GM12878 (cell line): ENCODE measurements at regions not wholly inside any gene's neighbourhood (a gene's known extent, or its start where the extent isn't known, plus 50 kb on each side); places are given as distances from the start of the nearest gene placed in this dataset.

Experiments used
- ATAC-seq: fragments of 200-7000 bp; cut with Tn5 transposase; 3 replicates; pipeline ENCODE4 v1.9.1; 2020; ENCODE audit warnings: mild to moderate bottlenecking, moderate library complexity
- BruUV-seq: library from RNA; stranded (reverse); fragments of 400-500 nt; replicated peaks from 2 replicates; lab custom pipeline; 2021; lab: Mats Ljungman, UMichigan
- CTCF ChIA-PET: fragments of 300-600 bp; sonication (Branson Sonifier 250); formaldehyde crosslinking; extraction: SDS; loops from one replicate; lab custom pipeline; 2021; ENCODE audit warnings: inconsistent platforms; lab: Yijun Ruan, JAX
- POLR2A ChIA-PET: fragments of 350-600 bp; formaldehyde crosslinking; extraction: SDS; loops from one replicate; lab custom pipeline; 2021; ENCODE audit warnings: inconsistent platforms; lab: Charles Lee
- RAD21 ChIA-PET: fragments of 300-600 bp; sonication (Branson Sonifier 250); formaldehyde crosslinking; loops from one replicate; lab custom pipeline; 2023; ENCODE audit warnings: antibody characterized with exemption; ENCODE audit not compliant: unreplicated experiment; lab: Charles Lee
- SMC1A ChIA-PET: fragments of 300-600 bp; sonication (Branson Sonifier 250); formaldehyde crosslinking; loops from one replicate; lab custom pipeline; 2023; ENCODE audit not compliant: unreplicated experiment, uncharacterized antibody; lab: Charles Lee
- DNase-seq: peaks from one replicate; pipeline ENCODE4 v3.0.0-alpha.2; 2011; ENCODE audit warnings: low read depth, low spot score
- FAIRE-seq: peaks from 3 replicates; lab custom pipeline; 2011; peaks lifted over from hg19 to GRCh38; lab: Jason Lieb, UNC
- H2AFZ ChIP-seq: 2 replicates; pipeline ENCODE4 v1.6.0; 2011; ENCODE audit warnings: low read depth, low read length, control low read depth; ENCODE audit not compliant: control insufficient read depth
- H3K27ac ChIP-seq: 2 replicates; pipeline ENCODE4 v1.5.1; 2011; ENCODE audit warnings: control low read depth; ENCODE audit not compliant: control insufficient read depth, insufficient read depth
- H3K27me3 ChIP-seq, 2 experiments: replicated peaks in 1 of 2; 2 replicates each; pipeline versions ENCODE4 v1.6.0 to v1.6.1; 2011; ENCODE audit warnings: low read length in 1 of 2; ENCODE audit not compliant: control insufficient read depth in 2 of 2, insufficient read depth in 2 of 2
- H3K36me3 ChIP-seq, 2 experiments: 2 replicates each; pipeline ENCODE4 v1.5.1; 2011; ENCODE audit warnings: low read length in 1 of 2; ENCODE audit not compliant: control insufficient read depth in 2 of 2, insufficient read depth in 2 of 2
- H3K4me1 ChIP-seq: 2 replicates; pipeline ENCODE4 v1.6.1; 2011; ENCODE audit warnings: mild to moderate bottlenecking, low read length, moderate library complexity, mixed read lengths; ENCODE audit not compliant: control insufficient read depth, insufficient read depth
- H3K4me2 ChIP-seq: 2 replicates; pipeline ENCODE4 v1.6.0; 2011; ENCODE audit warnings: control low read depth; ENCODE audit not compliant: control insufficient read depth, insufficient read depth
- H3K4me3 ChIP-seq: fragments of 200-600 bp; sonication (generic); 2 replicates; pipeline ENCODE4 v1.5.1; 2016
- H3K79me2 ChIP-seq: 2 replicates; pipeline ENCODE4 v1.6.0; 2011; ENCODE audit warnings: low read length; ENCODE audit not compliant: control insufficient read depth, insufficient read depth
- H3K9ac ChIP-seq: 2 replicates; pipeline ENCODE4 v1.8.0; 2011; ENCODE audit warnings: low read length, control low read depth, mixed read lengths; ENCODE audit not compliant: control insufficient read depth, insufficient read depth
- H3K9me3 ChIP-seq: replicated peaks from 3 replicates; pipeline ENCODE4 v1.5.1; 2011; ENCODE audit warnings: mild to moderate bottlenecking, low read length; ENCODE audit not compliant: control insufficient read depth, insufficient read depth
- H4K20me1 ChIP-seq: 2 replicates; pipeline ENCODE4 v1.6.0; 2011; ENCODE audit not compliant: control insufficient read depth, insufficient read depth
- CBFB ChIP-seq: IDR thresholded peaks from 2 replicates; pipeline ENCODE4 v1.6.1; 2016; ENCODE audit warnings: antibody characterized with exemption, low read depth
- CEBPB ChIP-seq, 2 experiments: fragments of 150-350 bp in 1 of 2; IDR thresholded peaks; 2 replicates each; pipeline ENCODE4 v1.6.1; 2012 to 2014; ENCODE audit warnings: low read depth in 2 of 2, low read length in 2 of 2, borderline replicate concordance in 1 of 2, inconsistent platforms in 1 of 2
- EP300 ChIP-seq, 2 experiments: fragments of 150-350 bp in 1 of 2; IDR thresholded peaks; 2 replicates each; pipeline ENCODE4 v1.6.1; 2011 to 2012; ENCODE audit warnings: low read depth in 2 of 2, low read length in 2 of 2, borderline replicate concordance in 1 of 2, improper control_type of control experiment in 1 of 2, inconsistent platforms in 1 of 2; ENCODE audit not compliant: control insufficient read depth in 1 of 2
- FOS ChIP-seq: IDR thresholded peaks from 3 replicates; pipeline ENCODE4 v1.6.1; 2011; ENCODE audit warnings: borderline replicate concordance; ENCODE audit not compliant: insufficient read length; ENCODE audit errors: extremely low read depth
- JUND ChIP-seq: IDR thresholded peaks from 2 replicates; pipeline ENCODE4 v1.6.1; 2012; ENCODE audit warnings: low read depth, mild to moderate bottlenecking, low read length, improper control_type of control experiment, moderate library complexity
- MEF2B ChIP-seq: fragments of 450-650 bp; IDR thresholded peaks from 2 replicates; pipeline ENCODE4 v1.6.1; 2018; ENCODE audit warnings: mild to moderate bottlenecking, moderate library complexity; ENCODE audit not compliant: partially characterized antibody, poor library complexity, severe bottlenecking
- NR2C2 ChIP-seq: IDR thresholded peaks from 2 replicates; pipeline ENCODE4 v1.6.1; 2011; ENCODE audit warnings: borderline replicate concordance, low read depth; ENCODE audit not compliant: control insufficient read depth, insufficient read length
- TAF1 ChIP-seq: IDR thresholded peaks from 2 replicates; pipeline ENCODE4 v1.6.1; 2011; ENCODE audit warnings: mild to moderate bottlenecking, low read depth, low read length, borderline replicate concordance
- WGBS: methylation state at CpG from one replicate; pipeline ENCODE4 v1.1.6; 2016; ENCODE audit warnings: low lambda C conversion rate; ENCODE audit not compliant: insufficient replicate concordance, insufficient coverage; ENCODE audit errors: missing lambda C conversion rate; 5-methylcytosine and 5-hydroxymethylcytosine counted together
- in situ Hi-C: fragments of 300-500 bp; cut with MboI; formaldehyde crosslinking; loops from 9 replicates; pipeline ENCODE4 v1.14.3; 2018; ENCODE audit warnings: mixed read lengths
- intact Hi-C: fragments of 100-400 bp; cut with micrococcal nuclease; formaldehyde crosslinking; loops from one replicate; pipeline ENCODE4 v1.14.2; 2022; ENCODE audit not compliant: unreplicated experiment
- TF ChIP-seq, protein P1 (sequence below): IDR thresholded peaks from 2 replicates; pipeline ENCODE4 v1.6.1; 2011; ENCODE audit warnings: low read depth, mild to moderate bottlenecking, low read length, moderate library complexity, borderline replicate concordance; ENCODE audit errors: extremely low read depth
- TF ChIP-seq, protein P2 (sequence below): fragments of 450-650 bp; IDR thresholded peaks from 2 replicates; pipeline ENCODE4 v1.6.1; 2018; ENCODE audit warnings: borderline replicate concordance, mild to moderate bottlenecking; ENCODE audit not compliant: partially characterized antibody
- TF ChIP-seq, protein P3 (sequence below): fragments of 450-650 bp; formaldehyde crosslinking; IDR thresholded peaks from 2 replicates; pipeline ENCODE4 v1.5.0; 2022; ENCODE audit warnings: mild to moderate bottlenecking, missing genetic modification characterization
- TF ChIP-seq, protein P4 (sequence below): fragments of 450-650 bp; IDR thresholded peaks from 2 replicates; pipeline ENCODE4 v1.6.1; 2017; ENCODE audit warnings: mild to moderate bottlenecking, moderate library complexity

DNA sequence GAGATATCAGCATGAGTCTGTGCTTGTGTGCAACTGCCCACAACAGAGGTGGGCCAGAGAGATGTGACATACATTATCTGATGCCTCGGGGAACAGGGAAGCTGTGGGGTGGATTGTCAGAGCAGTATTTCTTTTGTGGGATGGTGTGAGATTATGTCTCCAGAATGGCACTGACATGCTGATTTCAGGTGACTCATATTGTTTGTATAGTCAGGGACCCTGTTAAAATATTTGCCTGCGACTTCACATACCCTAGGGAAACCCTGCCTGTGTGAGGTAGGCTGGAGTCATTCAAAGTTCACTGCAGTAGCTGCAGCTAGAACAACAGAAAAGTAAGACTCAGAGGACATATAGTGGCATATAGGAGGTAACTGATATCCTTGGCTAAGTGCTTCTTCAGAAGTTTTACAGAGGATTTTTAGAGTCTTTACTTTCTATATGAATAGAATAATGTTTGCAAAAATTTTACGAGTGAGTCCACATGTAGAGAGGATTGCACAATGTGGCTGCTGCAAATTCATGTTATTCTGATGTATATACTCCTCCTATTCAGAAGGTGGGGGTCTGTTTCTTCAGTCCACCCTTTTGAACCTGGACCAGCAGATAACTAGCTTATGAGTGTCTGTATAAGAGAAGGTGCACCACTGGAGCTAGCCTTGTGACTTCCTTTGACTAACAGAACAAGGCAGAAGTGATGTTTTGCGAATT is 89.3 kb downstream of the MACIR start:
- Histone ChIP-seq H3K4me1 (peaks cover 9% of the 10 kb centered on the region), H3K27ac (no peak overlapping the region), H3K79me2 (no peaks in the 10 kb centered on the region), H3K4me3 (no peak overlapping the region), H3K4me2 (no peak overlapping the region), H2AFZ (no peak overlapping the region), H4K20me1 (no peaks in the 10 kb centered on the region), H3K27me3 (no peaks in the 10 kb centered on the region), H3K36me3 (no peaks in the 10 kb centered on the region), H3K9ac (no peak overlapping the region), H3K9me3 (peaks cover 1% of the 10 kb centered on the region; the same call in 2 of the 3 replicates)
- ATAC-seq: peak; percentile 52
- RAD21 ChIA-PET: no interaction called here
- CTCF ChIA-PET: no interaction called here
- WGBS: 25% methylated on average over 4 of the region's 4 CpGs
- POLR2A ChIA-PET: no interaction called here
- no TSS peak for BruUV-seq
- in situ Hi-C loops: no loop called here
- intact Hi-C loops: no loop called here
- SMC1A ChIA-PET: no interaction called here
- DNase-seq: no peak
- FAIRE-seq: no peak
- TF ChIP-seq CEBPB (IDR thresholded peaks at IDR 0.05; ENCODE audit: borderline replicate concordance in 1 of 2, low read depth in 2 of 2, low read length in 2 of 2) (no peak), TAF1 (no peak), MEF2B (no peak), EP300 (IDR thresholded peaks at IDR 0.05; ENCODE audit: borderline replicate concordance in 1 of 2, control insufficient read depth in 1 of 2, low read depth in 2 of 2, low read length in 2 of 2) (no peak), JUND (no peak), FOS (no peak), NR2C2 (no peak), CBFB (no peak)
- TF ChIP-seq, protein P1, sequence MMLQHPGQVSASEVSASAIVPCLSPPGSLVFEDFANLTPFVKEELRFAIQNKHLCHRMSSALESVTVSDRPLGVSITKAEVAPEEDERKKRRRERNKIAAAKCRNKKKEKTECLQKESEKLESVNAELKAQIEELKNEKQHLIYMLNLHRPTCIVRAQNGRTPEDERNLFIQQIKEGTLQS: no peak
- TF ChIP-seq, protein P2, sequence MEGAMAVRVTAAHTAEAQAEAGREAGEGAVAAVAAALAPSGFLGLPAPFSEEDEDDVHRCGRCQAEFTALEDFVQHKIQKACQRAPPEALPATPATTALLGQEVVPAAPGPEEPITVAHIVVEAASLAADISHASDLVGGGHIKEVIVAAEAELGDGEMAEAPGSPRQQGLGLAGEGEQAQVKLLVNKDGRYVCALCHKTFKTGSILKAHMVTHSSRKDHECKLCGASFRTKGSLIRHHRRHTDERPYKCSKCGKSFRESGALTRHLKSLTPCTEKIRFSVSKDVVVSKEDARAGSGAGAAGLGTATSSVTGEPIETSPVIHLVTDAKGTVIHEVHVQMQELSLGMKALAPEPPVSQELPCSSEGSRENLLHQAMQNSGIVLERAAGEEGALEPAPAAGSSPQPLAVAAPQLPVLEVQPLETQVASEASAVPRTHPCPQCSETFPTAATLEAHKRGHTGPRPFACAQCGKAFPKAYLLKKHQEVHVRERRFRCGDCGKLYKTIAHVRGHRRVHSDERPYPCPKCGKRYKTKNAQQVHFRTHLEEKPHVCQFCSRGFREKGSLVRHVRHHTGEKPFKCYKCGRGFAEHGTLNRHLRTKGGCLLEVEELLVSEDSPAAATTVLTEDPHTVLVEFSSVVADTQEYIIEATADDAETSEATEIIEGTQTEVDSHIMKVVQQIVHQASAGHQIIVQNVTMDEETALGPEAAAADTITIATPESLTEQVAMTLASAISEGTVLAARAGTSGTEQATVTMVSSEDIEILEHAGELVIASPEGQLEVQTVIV: no peak
- TF ChIP-seq, protein P3, sequence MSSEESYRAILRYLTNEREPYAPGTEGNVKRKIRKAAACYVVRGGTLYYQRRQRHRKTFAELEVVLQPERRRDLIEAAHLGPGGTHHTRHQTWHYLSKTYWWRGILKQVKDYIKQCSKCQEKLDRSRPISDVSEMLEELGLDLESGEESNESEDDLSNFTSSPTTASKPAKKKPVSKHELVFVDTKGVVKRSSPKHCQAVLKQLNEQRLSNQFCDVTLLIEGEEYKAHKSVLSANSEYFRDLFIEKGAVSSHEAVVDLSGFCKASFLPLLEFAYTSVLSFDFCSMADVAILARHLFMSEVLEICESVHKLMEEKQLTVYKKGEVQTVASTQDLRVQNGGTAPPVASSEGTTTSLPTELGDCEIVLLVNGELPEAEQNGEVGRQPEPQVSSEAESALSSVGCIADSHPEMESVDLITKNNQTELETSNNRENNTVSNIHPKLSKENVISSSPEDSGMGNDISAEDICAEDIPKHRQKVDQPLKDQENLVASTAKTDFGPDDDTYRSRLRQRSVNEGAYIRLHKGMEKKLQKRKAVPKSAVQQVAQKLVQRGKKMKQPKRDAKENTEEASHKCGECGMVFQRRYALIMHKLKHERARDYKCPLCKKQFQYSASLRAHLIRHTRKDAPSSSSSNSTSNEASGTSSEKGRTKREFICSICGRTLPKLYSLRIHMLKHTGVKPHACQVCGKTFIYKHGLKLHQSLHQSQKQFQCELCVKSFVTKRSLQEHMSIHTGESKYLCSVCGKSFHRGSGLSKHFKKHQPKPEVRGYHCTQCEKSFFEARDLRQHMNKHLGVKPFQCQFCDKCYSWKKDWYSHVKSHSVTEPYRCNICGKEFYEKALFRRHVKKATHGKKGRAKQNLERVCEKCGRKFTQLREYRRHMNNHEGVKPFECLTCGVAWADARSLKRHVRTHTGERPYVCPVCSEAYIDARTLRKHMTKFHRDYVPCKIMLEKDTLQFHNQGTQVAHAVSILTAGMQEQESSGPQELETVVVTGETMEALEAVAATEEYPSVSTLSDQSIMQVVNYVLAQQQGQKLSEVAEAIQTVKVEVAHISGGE (CRISPR knock-in tag): no peak
- TF ChIP-seq, protein P4, sequence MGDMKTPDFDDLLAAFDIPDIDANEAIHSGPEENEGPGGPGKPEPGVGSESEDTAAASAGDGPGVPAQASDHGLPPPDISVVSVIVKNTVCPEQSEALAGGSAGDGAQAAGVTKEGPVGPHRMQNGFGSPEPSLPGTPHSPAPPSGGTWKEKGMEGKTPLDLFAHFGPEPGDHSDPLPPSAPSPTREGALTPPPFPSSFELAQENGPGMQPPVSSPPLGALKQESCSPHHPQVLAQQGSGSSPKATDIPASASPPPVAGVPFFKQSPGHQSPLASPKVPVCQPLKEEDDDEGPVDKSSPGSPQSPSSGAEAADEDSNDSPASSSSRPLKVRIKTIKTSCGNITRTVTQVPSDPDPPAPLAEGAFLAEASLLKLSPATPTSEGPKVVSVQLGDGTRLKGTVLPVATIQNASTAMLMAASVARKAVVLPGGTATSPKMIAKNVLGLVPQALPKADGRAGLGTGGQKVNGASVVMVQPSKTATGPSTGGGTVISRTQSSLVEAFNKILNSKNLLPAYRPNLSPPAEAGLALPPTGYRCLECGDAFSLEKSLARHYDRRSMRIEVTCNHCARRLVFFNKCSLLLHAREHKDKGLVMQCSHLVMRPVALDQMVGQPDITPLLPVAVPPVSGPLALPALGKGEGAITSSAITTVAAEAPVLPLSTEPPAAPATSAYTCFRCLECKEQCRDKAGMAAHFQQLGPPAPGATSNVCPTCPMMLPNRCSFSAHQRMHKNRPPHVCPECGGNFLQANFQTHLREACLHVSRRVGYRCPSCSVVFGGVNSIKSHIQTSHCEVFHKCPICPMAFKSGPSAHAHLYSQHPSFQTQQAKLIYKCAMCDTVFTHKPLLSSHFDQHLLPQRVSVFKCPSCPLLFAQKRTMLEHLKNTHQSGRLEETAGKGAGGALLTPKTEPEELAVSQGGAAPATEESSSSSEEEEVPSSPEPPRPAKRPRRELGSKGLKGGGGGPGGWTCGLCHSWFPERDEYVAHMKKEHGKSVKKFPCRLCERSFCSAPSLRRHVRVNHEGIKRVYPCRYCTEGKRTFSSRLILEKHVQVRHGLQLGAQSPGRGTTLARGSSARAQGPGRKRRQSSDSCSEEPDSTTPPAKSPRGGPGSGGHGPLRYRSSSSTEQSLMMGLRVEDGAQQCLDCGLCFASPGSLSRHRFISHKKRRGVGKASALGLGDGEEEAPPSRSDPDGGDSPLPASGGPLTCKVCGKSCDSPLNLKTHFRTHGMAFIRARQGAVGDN: no peak
